ENCODE measurements at regions not wholly inside any gene's neighbourhood (a gene's known extent, or its start where the extent isn't known, plus 50 kb on each side); places are given as distances from the start of the nearest gene placed in this dataset.

GRCh38 chr11:39443424-39444022 lies 2015.9 kb downstream of the LRRC4C start:
- ATAC-seq (no peak), DNase-seq (ENCODE audit: low read depth, low spot score) (no peak), FAIRE-seq (no peak)
- no peaks in the 10 kb centered on the region for H3K4me1 ChIP-seq (ENCODE audit: control insufficient read depth, insufficient read depth, low read length)
- in situ Hi-C loops (cut with MboI) (no loop called here), intact Hi-C loops (cut with micrococcal nuclease; ENCODE audit: unreplicated experiment) (no loop called here)
- H3K4me2 ChIP-seq (ENCODE audit: control insufficient read depth, insufficient read depth): no peak overlapping the region
- no peaks in the 10 kb centered on the region for H3K79me2 ChIP-seq (ENCODE audit: control insufficient read depth, insufficient read depth, low read length)
- H3K36me3 ChIP-seq (ENCODE audit: control insufficient read depth in 2 of 2, insufficient read depth in 2 of 2, low read length in 1 of 2): no peaks in the 10 kb centered on the region
- ChIA-PET SMC1A (ENCODE audit: uncharacterized antibody, unreplicated experiment) (no interaction called here), CTCF (no interaction called here), POLR2A (no interaction called here), RAD21 (ENCODE audit: unreplicated experiment) (no interaction called here)
- H3K27me3 ChIP-seq (replicated peaks in 1 of 2; ENCODE audit: control insufficient read depth in 2 of 2, insufficient read depth in 2 of 2, low read length in 1 of 2): no peaks in the 10 kb centered on the region
- no TSS peak for BruUV-seq (replicated peaks)
- TF ChIP-seq YBX1 (IDR thresholded peaks at IDR 0.05): no peak
- TF ChIP-seq RAD51 (IDR thresholded peaks at IDR 0.05): no peak
- no peak for TF ChIP-seq NFIC (IDR thresholded peaks at IDR 0.05; ENCODE audit: low read depth, low read length)
- no peak for TF ChIP-seq NFXL1 (IDR thresholded peaks at IDR 0.05; ENCODE audit: borderline replicate concordance)
- no peak for TF ChIP-seq IRF3 (IDR thresholded peaks at IDR 0.05)
- TF ChIP-seq CUX1 (IDR thresholded peaks at IDR 0.05; ENCODE audit: insufficient replicate concordance, low read depth, low read length): no peak
- no peak for TF ChIP-seq KDM1A (IDR thresholded peaks at IDR 0.05; ENCODE audit: borderline replicate concordance)
- TF ChIP-seq FOXK2 (IDR thresholded peaks at IDR 0.05): no peak
- no peak for TF ChIP-seq GATAD2B (conservative IDR thresholded peaks at IDR 0.05; ENCODE audit: low read depth)
- no peak for TF ChIP-seq BMI1 (IDR thresholded peaks at IDR 0.05; ENCODE audit: borderline replicate concordance)
- TF ChIP-seq BCLAF1 (IDR thresholded peaks at IDR 0.05): no peak
- TF ChIP-seq MTA2 (IDR thresholded peaks at IDR 0.05; ENCODE audit: low read depth): no peak
- no peak for TF ChIP-seq ZBTB33 (IDR thresholded peaks at IDR 0.05)
- no peak for TF ChIP-seq TCF12 (IDR thresholded peaks at IDR 0.05; ENCODE audit: low read depth, low read length)
- H3K27ac ChIP-seq (ENCODE audit: control insufficient read depth, insufficient read depth): no peak overlapping the region
- no peaks in the 10 kb centered on the region for H3K9me3 ChIP-seq (replicated peaks; ENCODE audit: control insufficient read depth, insufficient read depth, low read length)
- H4K20me1 ChIP-seq (ENCODE audit: control insufficient read depth, insufficient read depth): no peaks in the 10 kb centered on the region
- no peak overlapping the region for H3K9ac ChIP-seq (ENCODE audit: control insufficient read depth, insufficient read depth, low read length)
- no peak overlapping the region for H2AFZ ChIP-seq (ENCODE audit: control insufficient read depth, low read depth, low read length)
- H3K4me3 ChIP-seq: no peak overlapping the region

Measured in GM12878 (cell line).